ENCODE measurements at regions not wholly inside any gene's neighbourhood (a gene's known extent, or its start where the extent isn't known, plus 50 kb on each side); places are given as distances from the start of the nearest gene placed in this dataset.

DNA sequence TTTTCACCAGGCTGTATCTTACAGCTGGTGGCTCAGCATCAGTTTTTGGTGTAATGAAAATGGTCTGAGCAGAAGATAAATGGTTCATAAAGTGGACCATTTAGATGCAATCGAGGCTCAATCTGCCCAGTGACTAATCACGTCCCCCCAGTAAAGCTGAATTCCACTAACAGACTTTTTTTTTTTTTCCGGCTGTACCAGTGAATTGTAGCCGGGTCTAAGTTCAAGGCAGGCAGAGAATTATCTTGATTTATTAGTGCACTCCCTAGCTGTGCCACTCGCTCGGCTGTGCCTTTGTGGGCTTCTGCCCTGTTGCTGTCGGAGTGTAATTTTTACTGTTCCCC, 215.1 kb upstream of the POU3F3 start:
- Histone ChIP-seq H4K20me1 (ENCODE audit: insufficient read depth) (no peaks in the 10 kb centered on the region), H3K27ac (no peak overlapping the region), H3K9ac (no peak overlapping the region), H3K4me2 (no peak overlapping the region), H3K4me3 (IDR thresholded peaks at IDR 0.05; ENCODE audit: insufficient read depth, low read depth, low read length) (no peak overlapping the region), H3K79me2 (ENCODE audit: insufficient read depth, low read depth) (no peaks in the 10 kb centered on the region), H2AFZ (ENCODE audit: low read depth) (no peak overlapping the region), H3K27me3 (ENCODE audit: insufficient read depth, low read depth) (no peaks in the 10 kb centered on the region), H3K4me1 (ENCODE audit: low read depth, poor library complexity, severe bottlenecking) (no peaks in the 10 kb centered on the region), H3K36me3 (ENCODE audit: insufficient read depth) (no peaks in the 10 kb centered on the region)
- TF ChIP-seq, protein P1, sequence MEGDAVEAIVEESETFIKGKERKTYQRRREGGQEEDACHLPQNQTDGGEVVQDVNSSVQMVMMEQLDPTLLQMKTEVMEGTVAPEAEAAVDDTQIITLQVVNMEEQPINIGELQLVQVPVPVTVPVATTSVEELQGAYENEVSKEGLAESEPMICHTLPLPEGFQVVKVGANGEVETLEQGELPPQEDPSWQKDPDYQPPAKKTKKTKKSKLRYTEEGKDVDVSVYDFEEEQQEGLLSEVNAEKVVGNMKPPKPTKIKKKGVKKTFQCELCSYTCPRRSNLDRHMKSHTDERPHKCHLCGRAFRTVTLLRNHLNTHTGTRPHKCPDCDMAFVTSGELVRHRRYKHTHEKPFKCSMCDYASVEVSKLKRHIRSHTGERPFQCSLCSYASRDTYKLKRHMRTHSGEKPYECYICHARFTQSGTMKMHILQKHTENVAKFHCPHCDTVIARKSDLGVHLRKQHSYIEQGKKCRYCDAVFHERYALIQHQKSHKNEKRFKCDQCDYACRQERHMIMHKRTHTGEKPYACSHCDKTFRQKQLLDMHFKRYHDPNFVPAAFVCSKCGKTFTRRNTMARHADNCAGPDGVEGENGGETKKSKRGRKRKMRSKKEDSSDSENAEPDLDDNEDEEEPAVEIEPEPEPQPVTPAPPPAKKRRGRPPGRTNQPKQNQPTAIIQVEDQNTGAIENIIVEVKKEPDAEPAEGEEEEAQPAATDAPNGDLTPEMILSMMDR (conservative IDR thresholded peaks at IDR 0.05; ENCODE audit: low read depth, low read length), result no peak

DNA sequence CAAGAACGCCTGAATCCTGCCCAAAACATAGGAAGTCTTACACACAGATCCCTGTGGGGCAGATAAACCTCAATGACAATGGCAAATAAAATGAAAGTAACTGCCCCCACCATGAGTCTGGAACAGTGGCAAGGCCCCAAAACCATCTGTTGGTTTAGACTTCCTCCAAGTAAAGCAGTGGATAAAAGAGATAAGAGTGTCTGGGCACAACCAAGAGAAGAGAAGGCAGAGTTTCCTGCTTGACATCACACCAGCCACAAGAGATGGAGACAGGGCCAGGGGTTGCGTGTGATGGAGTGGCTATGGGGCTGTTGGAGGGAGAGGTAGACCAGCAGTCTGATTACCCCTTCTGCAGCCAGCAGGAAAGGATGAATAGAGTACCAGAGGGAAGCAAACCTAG, 212.1 kb upstream of the POU3F3 start:
- Histone ChIP-seq H2AFZ (ENCODE audit: low read depth) (no peak overlapping the region), H3K27me3 (ENCODE audit: insufficient read depth, low read depth) (no peaks in the 10 kb centered on the region)

DNA sequence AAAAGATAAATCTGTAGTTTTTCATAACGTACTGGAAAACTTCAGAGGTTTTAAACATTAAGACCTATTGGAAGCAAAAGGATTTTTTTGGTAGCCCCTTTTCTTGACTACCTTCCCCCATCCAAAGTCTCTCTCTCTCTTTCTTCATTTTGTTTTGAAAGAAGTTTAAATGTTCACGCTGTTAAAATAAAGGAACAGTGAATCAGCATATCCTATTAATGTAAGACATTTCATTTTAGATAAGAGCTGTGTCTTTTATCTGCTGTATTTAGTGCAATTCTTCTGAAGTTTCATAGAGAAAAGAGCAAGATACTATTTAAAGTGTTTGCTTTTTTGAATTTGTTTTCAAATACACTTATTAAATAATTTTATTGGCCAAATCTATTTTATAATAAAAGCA, 205.5 kb upstream of the POU3F3 start:
- Histone ChIP-seq H3K36me3 (ENCODE audit: insufficient read depth) (no peaks in the 10 kb centered on the region), H3K27ac (no peak overlapping the region), H2AFZ (ENCODE audit: low read depth) (no peak overlapping the region), H3K4me3 (IDR thresholded peaks at IDR 0.05; ENCODE audit: insufficient read depth, low read depth, low read length) (no peak overlapping the region), H3K79me2 (ENCODE audit: insufficient read depth, low read depth) (no peaks in the 10 kb centered on the region), H4K20me1 (ENCODE audit: insufficient read depth) (no peaks in the 10 kb centered on the region), H3K4me2 (no peak overlapping the region), H3K27me3 (ENCODE audit: insufficient read depth, low read depth) (no peaks in the 10 kb centered on the region), H3K9ac (no peak overlapping the region), H3K4me1 (ENCODE audit: low read depth, poor library complexity, severe bottlenecking) (no peaks in the 10 kb centered on the region)
- TF ChIP-seq, protein P1 (conservative IDR thresholded peaks at IDR 0.05; ENCODE audit: low read depth, low read length), result no peak

More for the DNA sequence above, 212.1 kb upstream of the POU3F3 start:
- H3K27ac ChIP-seq, result no peak overlapping the region
- no peak overlapping the region for H3K4me3 ChIP-seq (IDR thresholded peaks at IDR 0.05; ENCODE audit: insufficient read depth, low read depth, low read length)
- H3K9ac ChIP-seq, result no peak overlapping the region
- H4K20me1 ChIP-seq (ENCODE audit: insufficient read depth), result no peaks in the 10 kb centered on the region
- H3K4me2 ChIP-seq, result no peak overlapping the region
- no peaks in the 10 kb centered on the region for H3K36me3 ChIP-seq (ENCODE audit: insufficient read depth)
- no peaks in the 10 kb centered on the region for H3K4me1 ChIP-seq (ENCODE audit: low read depth, poor library complexity, severe bottlenecking)
- TF ChIP-seq, protein P1 (conservative IDR thresholded peaks at IDR 0.05; ENCODE audit: low read depth, low read length), result no peak
- no peaks in the 10 kb centered on the region for H3K79me2 ChIP-seq (ENCODE audit: insufficient read depth, low read depth)

DNA sequence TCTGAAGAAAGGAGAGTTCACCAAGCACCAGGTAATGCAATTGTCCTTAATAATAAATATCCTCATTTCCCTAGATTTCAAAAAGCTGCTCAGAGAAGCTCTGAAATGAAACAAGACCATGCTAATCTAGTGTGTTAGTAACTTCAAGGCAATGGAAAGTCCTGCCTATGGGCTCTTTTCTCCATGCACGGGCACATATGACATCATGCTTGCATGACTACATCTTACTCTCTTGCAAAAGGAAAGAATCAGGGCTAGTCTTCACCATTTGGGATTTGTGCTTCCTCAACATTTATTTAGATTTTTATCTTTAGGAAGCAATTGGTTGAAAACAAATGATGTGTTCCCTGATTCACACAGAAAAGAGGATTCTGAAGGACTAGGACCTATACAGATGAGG, 204.0 kb upstream of the POU3F3 start:
- no peak overlapping the region for H3K9ac ChIP-seq
- no peaks in the 10 kb centered on the region for H4K20me1 ChIP-seq (ENCODE audit: insufficient read depth)
- TF ChIP-seq, protein P1 (conservative IDR thresholded peaks at IDR 0.05; ENCODE audit: low read depth, low read length), result no peak
- H3K79me2 ChIP-seq (ENCODE audit: insufficient read depth, low read depth), result no peaks in the 10 kb centered on the region
- no peak overlapping the region for H3K4me2 ChIP-seq
- H3K4me3 ChIP-seq (IDR thresholded peaks at IDR 0.05; ENCODE audit: insufficient read depth, low read depth, low read length), result no peak overlapping the region
- no peaks in the 10 kb centered on the region for H3K4me1 ChIP-seq (ENCODE audit: low read depth, poor library complexity, severe bottlenecking)
- H3K27me3 ChIP-seq (ENCODE audit: insufficient read depth, low read depth), result no peaks in the 10 kb centered on the region
- H2AFZ ChIP-seq (ENCODE audit: low read depth), result no peak overlapping the region
- H3K36me3 ChIP-seq (ENCODE audit: insufficient read depth), result no peaks in the 10 kb centered on the region
- H3K27ac ChIP-seq, result no peak overlapping the region
